Dedifferentiated amniotic fluid mesenchymal stem cell (primary cell): ENCODE measurements at regions not wholly inside any gene's neighbourhood (a gene's known extent, or its start where the extent isn't known, plus 50 kb on each side); places are given as distances from the start of the nearest gene placed in this dataset.

Experiments used
- DNase-seq: peaks from one replicate; pipeline ENCODE4 v3.0.0-alpha.2; 2016; ENCODE audit errors: extremely low spot score

DNA sequence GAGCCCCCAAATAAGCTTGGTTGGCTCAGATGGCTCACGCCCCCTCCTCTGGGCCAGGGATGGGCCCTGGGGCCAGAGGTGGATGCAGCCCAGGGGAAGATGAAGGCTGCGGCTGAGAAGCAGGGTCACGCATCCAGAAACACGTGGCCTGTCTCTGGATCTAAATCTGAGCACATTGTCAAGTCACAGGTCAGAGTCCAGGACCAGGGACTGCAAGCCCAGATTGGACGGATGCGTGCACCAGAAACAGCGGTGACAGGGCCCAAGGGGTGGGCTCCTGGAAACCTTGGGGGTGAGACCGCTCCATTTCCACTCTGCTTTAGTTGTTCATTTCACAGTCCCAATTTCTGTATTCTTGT, 226.2 kb downstream of the ACKR3 start:
- no peak for DNase-seq

- no peak for DNase-seq
Observed at GRCh38 chr2:236796236-236796635, 226.6 kb downstream of the ACKR3 start.

DNA sequence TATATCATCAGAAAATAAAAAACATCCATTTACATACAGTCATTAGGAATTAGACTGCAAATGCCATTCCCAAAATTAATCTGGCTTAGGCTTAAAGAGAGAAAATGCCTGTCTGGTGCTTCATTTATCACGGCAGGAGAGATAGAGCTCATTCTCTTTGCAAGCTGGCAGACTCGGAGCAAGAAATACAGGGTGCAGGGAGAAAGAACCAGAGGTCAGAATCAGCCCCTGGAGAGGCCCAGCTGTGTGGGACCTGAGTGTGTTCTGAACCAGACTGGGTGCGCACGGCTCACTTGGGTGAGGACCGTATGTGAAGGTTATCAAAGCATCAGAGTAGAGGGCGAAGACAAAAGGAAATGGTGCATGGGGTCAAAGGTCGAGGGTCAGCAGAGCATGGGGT, 227.8 kb downstream of the ACKR3 start:
- DNase-seq, result no peak

- no peak for DNase-seq
Observed at GRCh38 chr2:236798491-236798890, 228.9 kb downstream of the ACKR3 start.

DNA sequence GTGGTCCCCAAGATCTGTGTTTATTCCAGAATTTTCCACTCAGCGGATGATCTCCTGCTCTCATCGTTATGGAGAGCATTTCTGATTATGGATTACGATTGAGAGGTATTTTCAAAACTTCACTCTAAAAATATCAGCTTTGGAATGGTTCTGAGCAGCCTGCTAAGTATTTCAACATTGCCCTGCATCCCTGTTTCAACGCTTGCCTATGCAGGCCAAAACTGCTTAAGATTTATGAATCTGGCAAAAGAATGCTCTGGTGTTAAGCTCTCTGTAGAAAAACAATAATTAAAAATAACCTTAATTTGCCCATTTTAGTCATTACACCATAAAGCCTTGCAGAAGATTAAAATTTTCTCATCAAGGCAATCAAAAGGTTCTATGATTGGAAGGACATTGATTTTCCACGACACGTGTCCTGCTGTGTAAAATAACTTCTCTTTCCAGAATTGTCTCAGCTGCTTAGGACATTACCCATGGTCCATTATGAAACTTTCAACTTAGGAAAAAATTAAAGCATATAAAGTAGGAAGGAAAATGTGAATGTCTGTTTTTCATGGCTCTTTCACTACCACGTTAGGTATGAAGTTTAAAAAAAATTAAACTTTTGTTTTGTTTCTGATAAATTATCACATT, 229.9 kb downstream of the ACKR3 start:
- DNase-seq, result no peak

DNA sequence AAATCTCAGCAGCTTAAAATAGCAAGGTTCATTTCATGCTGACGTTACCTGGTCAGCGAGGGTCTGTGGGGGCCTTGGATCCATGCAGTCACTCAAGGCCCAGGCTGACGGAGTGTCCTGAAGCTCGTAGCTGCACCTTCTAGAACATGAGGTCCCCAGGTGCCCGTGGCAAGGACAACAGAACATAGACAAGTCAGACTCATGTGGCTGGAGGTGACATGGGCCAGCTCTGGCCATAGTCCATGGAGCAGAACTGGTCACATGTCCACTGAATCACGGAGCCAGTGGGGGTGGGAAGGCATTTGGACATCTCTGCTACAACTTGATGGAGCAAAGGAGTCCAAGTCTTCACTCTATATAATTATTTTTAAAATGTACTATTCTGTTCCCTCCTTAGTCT, 233.2 kb downstream of the ACKR3 start:
- no peak for DNase-seq

GRCh38 chr2:236803621-236804020, 234.0 kb downstream of the ACKR3 start:
- DNase-seq, result no peak

DNA sequence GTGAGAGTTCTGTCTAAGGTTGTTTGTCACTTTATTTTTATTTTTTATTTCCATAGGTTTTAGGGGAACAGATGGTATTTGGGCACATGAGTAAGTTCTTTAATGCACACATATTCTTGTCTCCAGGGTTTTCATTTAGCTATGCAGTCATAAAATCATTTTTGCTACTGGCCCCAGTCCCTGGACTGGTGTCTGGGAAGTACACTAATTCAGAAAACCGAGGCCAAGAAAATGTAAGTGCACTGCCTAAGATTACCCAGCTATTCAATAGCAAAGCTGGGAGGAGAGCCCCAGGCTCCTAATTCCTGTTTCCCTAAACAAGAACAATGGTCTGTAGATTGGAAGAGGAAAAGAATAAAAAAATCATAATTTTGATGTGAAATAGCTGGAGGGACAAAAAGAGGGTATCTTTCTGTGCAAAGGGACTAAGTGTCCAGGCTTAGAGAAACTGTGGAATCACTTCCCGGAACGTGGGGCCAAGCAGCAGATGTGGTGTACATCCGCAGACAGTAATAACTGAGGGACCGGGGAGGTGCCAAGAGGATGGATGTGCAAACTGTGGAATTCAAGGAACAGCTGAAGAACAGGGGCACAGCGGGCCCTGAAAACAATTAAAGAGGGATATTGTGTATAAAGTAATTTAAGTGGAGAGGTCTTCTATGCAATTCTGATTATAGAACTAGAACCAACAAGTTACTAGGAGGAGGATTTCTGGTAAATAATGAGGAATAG, 236.3 kb downstream of the ACKR3 start:
- no peak for DNase-seq

GRCh38 chr2:236809716-236810115, 240.1 kb downstream of the ACKR3 start:
- DNase-seq, result no peak

DNA sequence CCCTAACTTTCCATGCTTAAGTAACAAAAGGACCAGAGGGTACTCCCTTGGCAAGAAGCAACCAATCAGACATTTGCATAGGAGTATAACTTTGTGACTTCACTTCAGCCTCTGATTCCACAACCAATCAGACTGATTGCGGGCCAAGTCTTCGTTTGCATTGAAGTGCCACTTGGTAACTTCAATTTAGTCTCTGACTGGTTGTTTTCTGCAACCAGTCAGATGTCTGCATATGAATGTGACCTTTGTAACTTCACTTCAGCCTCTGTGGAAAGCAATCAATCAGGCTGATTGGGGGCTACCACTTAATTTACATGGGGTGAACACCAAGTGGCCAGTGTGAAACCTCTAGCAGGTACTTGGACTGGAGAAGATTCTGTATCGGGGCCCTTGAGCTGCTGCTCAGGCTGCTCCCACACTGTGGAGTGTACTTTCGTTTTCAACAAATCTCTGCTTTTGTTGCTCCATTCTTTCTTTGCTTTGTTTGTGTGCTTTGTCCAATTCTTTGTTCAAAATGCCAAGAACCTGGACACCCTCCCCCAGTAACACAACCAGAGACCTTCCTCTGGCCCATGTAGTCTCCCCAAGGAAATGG, 241.5 kb downstream of the ACKR3 start:
- no peak for DNase-seq

DNA sequence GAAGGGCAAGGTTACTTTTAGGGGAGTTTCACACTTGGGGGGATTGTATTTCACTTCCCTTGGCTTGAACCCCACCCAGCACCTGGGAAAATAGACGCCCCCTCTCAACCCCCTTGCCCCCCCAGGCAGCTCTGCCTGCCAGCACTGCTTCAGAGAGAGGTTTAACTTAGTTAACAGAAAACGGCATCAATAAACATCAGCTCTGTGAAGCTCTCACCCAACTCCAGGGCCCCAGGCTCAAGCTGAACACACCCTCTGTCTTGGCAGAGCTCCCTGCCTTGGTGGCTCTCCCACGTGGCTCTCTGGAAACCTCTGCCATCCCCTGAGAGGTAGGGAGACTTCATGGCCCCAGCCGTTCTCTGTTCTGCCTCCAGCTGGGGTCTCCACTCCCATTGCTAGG, 244.1 kb downstream of the ACKR3 start:
- DNase-seq, result no peak

DNA sequence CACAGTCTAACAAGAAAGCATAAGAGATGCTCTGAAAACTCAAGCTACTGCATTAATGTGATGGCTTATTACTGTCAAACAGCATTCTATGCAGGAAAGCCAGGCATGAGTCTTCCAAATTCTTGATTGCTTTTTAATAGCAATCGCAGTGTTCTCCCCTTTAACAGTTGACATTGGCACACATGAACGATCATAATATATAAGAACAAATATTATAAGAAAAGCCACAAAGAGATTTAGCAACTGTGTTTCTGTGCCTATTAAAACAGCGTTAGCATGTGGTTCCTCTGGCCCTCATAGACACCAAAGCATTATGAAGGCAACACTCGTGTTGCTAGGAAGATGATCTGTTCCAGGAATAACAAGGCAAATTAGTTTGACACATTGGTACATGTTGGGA, 245.0 kb downstream of the ACKR3 start:
- DNase-seq, result no peak

GRCh38 chr2:236815746-236816145, 246.1 kb downstream of the ACKR3 start:
- no peak for DNase-seq

DNA sequence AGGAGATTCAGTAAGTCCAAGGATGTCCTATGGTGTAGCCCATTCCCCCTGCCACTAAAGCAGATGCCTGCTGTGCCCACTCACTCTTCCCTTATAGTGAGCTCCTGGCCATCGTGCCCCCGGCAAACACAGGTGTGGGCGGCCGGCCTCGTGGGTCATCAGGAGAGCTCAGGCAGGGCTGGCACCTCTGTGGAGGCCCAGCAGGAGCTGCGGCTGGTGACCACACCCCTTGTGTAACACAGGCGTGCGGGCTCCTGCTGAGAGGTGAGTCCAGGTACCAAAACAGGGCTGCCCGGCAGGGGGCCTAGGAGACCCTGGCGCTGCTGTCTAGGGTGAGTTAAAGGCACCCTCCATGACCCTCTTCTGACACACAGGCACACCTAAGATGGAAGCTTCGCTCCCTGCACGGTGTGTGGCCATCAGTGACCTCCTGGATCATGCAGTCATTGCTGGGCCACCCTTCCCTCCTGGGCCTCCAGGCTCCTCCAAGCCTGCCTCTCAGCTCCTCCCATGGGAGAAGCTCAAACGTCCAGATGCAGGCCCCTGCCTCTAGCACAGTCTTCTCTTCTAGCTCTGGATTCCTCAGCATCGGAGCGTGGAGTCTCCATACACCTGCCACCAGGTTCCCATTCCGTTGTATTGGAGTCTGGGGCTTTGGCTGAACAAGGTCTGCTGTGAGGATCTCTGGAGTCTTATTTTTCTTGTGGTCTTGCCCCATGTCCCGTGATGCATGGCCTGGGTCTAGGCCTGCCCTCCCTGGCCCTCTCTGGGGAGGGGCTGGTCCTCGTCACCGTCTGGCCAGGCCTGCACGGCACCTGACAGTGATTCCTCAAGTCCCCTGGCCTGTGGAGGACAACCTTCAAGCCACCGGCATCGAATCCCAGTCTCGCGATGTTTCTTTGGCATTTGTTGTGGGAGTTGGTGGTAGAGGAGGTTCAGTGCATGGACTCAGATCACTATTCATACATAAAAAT, 246.9 kb downstream of the ACKR3 start:
- no peak for DNase-seq

DNA sequence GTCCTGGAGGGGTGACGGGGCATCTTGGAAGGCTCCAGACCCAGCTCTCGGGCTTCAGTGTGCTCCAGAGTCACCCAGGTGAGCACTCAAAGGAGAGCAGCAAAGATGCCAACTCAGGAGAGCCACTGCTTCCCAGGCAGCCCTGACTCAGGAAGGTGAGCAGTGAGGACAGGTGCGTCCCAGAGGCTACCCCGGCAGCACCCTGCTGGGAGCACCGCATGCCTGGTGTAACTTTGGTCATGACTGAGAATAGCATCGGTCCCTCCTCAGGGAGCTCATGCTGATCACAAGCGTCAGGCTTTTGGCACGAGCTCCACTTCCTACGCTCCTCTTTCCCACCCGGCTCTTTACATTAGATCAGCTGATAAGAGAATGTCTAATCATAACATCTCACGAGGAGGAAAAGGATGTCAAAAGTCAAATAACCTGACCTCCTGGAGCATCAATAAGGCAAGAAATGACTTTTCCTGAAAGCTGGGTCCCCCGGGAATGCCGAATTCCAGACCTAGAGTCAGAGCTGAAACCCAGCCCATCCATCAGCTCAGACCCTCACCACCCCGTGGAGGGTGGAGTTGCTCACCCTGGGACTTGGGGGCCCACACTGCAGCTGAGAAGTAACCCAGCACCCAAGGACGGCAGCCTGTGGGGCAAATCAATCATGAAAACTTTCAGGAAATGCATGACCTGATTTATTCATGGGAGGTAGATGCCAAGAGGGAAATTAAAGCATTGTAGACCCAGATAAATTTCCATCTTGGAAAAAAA, 248.8 kb downstream of the ACKR3 start:
- no peak for DNase-seq

GRCh38 chr2:236819275-236820002, 249.8 kb downstream of the ACKR3 start:
- DNase-seq, result no peak

- no peak for DNase-seq
Observed at GRCh38 chr2:236820763-236821344, 251.2 kb downstream of the ACKR3 start.

DNA sequence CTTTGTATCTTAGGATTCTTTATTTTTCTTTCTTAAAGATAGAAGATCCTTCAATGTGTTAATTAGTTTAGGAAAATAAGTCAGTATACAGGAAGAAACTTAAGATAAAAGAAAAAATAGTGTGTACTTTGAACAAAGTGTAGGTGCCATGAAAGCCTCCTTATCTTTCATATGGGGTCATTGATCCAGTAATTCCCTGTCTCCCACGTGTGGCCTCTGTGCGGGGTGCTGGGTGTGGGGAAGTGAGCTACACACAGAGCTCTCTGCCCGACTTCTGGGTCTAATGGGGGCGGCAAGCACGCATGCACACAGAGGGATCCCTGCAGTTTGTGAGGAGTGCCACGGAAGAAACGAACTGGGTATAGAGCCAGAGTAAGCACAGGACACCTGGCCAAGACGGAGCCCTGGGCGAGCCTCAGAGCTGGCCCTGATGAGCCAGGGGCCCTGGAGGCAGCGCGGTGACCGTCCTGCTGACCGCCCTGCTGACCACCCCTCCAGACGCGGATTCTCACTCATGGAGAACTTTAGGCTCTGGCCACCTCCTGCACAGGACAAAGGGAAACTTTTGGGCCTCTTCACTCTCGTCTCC, 253.5 kb downstream of the ACKR3 start:
- no peak for DNase-seq

DNA sequence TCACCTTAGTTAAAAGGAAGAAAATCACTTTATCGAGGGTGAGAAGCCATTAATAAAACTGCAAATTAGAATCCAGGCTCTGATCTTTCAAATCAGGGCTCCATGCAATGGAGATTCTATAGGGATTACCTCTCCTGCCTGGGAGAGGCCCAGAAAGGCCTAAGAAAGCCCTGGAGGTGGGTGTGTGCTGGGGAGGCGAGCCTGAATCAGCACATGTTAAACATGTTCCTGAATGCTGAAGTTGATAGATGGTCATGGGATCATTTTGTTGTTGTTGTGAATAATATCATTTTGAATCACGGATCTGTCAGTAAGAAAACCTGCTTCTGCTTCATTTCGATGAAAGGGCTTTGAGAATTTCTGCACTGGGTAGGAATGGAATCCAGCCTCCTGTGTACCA, 254.3 kb downstream of the ACKR3 start:
- DNase-seq, result no peak

DNA sequence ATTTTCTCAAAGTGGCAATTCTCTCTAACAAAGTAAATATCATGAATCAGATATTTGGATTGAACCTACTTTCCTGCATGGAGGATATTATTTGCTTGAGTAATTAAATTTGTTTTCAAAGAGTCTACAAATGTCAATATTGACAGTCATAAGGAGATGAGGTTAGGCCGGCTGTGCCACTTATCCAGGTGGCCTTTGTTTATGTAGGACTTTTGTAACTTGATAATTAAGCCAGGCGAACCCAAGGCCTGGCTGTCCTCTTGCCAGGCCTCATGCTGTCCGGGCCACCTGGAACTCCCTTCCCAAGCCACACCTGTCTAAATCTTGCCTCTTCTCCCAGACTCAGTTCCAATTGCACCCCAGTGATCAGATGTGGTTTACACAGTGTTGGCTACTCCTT, 255.2 kb downstream of the ACKR3 start:
- DNase-seq, result no peak
